Ectodermal cell (in vitro differentiated cells): ENCODE measurements at regions not wholly inside any gene's neighbourhood (a gene's known extent, or its start where the extent isn't known, plus 50 kb on each side); places are given as distances from the start of the nearest gene placed in this dataset.

Experiments
- H3K27ac ChIP-seq: 2 replicates; pipeline ENCODE4 v1.7.0; 2013; ENCODE audit warnings: mild to moderate bottlenecking, low read depth, low read length; ENCODE audit not compliant: insufficient read depth, poor library complexity, severe bottlenecking
- H3K27me3 ChIP-seq: 2 replicates; pipeline ENCODE4 v1.7.0; 2013; ENCODE audit warnings: mild to moderate bottlenecking, low read length; ENCODE audit not compliant: insufficient read depth, control insufficient read depth, poor library complexity, severe bottlenecking
- H3K36me3 ChIP-seq: one replicate; pipeline ENCODE4 v1.7.0; 2013; ENCODE audit warnings: low read length; ENCODE audit not compliant: control insufficient read depth, insufficient read depth
- H3K4me1 ChIP-seq: one replicate; pipeline ENCODE4 v1.7.0; 2013; ENCODE audit warnings: low read length; ENCODE audit not compliant: control insufficient read depth, insufficient read depth
- H3K4me3 ChIP-seq: 2 replicates; pipeline ENCODE4 v1.7.0; 2013; ENCODE audit warnings: low read depth, low read length, control low read depth; ENCODE audit not compliant: insufficient read depth
- H3K9me3 ChIP-seq: 2 replicates; pipeline ENCODE4 v1.7.0; 2013; ENCODE audit warnings: mild to moderate bottlenecking, low read length, moderate library complexity; ENCODE audit not compliant: control insufficient read depth
- WGBS, 2 experiments: methylation state at CpG; one replicate each; pipeline ENCODE4 v1.1.7; 2013; ENCODE audit warnings: missing lambda C conversion rate in 2 of 2; 5-methylcytosine and 5-hydroxymethylcytosine counted together

DNA sequence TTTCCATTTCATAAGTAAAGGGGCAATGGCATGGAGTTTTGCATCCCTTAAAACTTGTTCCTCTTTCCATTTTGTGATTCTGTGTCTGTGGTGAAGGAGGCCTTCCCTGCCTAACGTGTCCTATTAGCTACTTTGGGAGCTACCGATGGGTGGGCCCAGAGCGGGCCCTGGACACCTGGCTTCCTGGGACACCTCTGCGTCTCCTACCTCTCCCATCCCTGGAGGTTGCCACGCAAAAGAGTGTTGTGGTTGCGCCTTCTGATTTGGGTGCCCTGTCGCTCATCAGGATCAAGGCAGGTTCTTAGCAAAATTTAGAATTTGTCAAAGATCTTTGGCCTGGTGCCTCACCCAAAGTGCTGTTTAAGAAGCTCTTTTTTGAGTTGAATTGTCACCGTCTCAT is 116.4 kb upstream of the CACNA1E start:
- no peak overlapping the region for H3K4me3 ChIP-seq
- H3K4me1 ChIP-seq = no peaks in the 10 kb centered on the region
- no peaks in the 10 kb centered on the region for H3K27me3 ChIP-seq
- H3K27ac ChIP-seq = no peak overlapping the region
- H3K36me3 ChIP-seq = no peaks in the 10 kb centered on the region
- WGBS, 2 experiments = 94 to 95% methylated on average over 8 of the region's 8 CpGs
- H3K9me3 ChIP-seq = no peaks in the 10 kb centered on the region

GRCh38 chr1:181369416-181369815 is 113.9 kb upstream of the CACNA1E start:
- 93% methylated on average over 4 of the region's 4 CpGs for WGBS, 2 experiments
- no peaks in the 10 kb centered on the region for H3K27me3 ChIP-seq
- H3K27ac ChIP-seq = no peak overlapping the region
- H3K4me1 ChIP-seq = no peaks in the 10 kb centered on the region
- no peaks in the 10 kb centered on the region for H3K9me3 ChIP-seq
- H3K4me3 ChIP-seq = no peak overlapping the region
- no peaks in the 10 kb centered on the region for H3K36me3 ChIP-seq

DNA sequence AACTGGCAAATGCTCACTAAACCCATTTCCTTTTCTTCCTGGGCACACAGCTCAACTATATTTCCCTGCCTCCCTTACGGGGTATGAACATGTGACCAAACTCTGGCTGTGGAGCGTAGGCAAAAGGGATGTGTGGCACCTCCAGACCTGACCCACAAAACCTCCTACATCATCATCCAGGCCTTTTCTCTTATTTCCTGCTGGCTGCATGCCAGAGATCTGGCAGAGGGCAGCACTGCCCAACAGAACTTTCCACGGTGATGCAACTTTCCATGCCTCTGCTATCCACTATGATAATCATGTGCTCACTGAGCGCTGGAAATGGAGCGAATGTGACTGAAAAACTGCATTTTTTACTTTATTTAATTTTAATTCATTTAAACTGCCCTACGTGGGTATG is 99.6 kb upstream of the CACNA1E start:
- 93 to 94% methylated on average over 6 of the region's 6 CpGs for WGBS, 2 experiments

DNA sequence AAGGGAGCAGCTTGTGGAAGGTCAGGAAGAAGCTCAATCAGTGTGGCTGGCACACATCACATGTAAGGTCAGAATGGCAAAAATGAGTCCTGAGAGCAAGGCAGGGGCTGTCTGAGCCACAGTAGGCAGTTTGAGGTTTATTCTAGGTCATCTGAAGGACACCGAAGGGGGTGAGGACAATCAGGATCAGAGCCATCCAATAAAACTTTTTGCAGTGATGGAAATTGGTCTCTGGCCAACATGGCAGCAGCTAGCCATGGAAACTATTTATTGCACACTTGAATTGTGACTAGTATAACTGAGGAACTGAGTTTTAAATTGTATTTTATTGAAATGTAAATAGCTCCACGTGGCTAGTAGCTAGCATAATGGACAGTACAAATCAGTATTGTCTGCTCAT is 97.0 kb upstream of the CACNA1E start:
- Histone ChIP-seq H3K4me1 (no peaks in the 10 kb centered on the region), H3K4me3 (no peak overlapping the region), H3K27ac (no peak overlapping the region), H3K36me3 (no peaks in the 10 kb centered on the region), H3K9me3 (no peaks in the 10 kb centered on the region), H3K27me3 (no peaks in the 10 kb centered on the region)
- 75 to 80% methylated on average over 2 of the region's 2 CpGs for WGBS, 2 experiments

More for the DNA sequence above, 99.6 kb upstream of the CACNA1E start:
- no peaks in the 10 kb centered on the region for H3K27me3 ChIP-seq
- H3K36me3 ChIP-seq = no peaks in the 10 kb centered on the region
- H3K9me3 ChIP-seq = no peaks in the 10 kb centered on the region
- no peak overlapping the region for H3K27ac ChIP-seq
- no peaks in the 10 kb centered on the region for H3K4me1 ChIP-seq
- H3K4me3 ChIP-seq = no peak overlapping the region

DNA sequence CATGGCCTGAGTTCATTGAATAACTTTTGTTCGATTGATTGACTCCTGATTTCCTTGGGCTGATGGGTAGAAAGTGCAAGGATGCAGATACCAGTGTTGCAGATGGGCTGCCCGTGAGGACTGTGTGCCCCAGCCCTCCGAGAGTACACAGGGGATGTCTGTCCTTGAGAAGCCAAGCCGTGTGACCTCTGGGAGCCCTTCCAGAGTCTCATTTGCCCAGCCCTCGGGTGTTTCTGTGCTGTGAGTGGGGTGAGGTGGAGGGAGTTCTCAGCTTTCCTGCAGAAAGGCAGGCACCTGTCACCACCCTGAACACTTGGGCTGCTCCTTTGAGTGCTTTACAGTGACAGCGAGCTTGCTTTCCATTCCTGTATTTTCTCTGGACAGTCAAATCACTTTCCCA is 96.4 kb upstream of the CACNA1E start:
- no peaks in the 10 kb centered on the region for H3K36me3 ChIP-seq
- peaks cover 5% of the 10 kb centered on the region for H3K4me1 ChIP-seq
- WGBS, 2 experiments = 93% methylated on average over 6 of the region's 6 CpGs
- no peaks in the 10 kb centered on the region for H3K27me3 ChIP-seq
- no peak overlapping the region for H3K4me3 ChIP-seq
- no peak overlapping the region for H3K27ac ChIP-seq
- H3K9me3 ChIP-seq = no peaks in the 10 kb centered on the region

- Histone ChIP-seq H3K4me1 (peaks cover 5% of the 10 kb centered on the region), H3K9me3 (no peaks in the 10 kb centered on the region), H3K36me3 (no peaks in the 10 kb centered on the region), H3K27ac (no peak overlapping the region), H3K4me3 (no peak overlapping the region), H3K27me3 (no peaks in the 10 kb centered on the region)
- 93 to 96% methylated on average over 4 of the region's 4 CpGs for WGBS, 2 experiments
These were observed 95.6 kb upstream of the CACNA1E start for GRCh38 chr1:181387702-181388101.

GRCh38 chr1:181390410-181391077 is 92.8 kb upstream of the CACNA1E start:
- Histone ChIP-seq H3K36me3 (no peaks in the 10 kb centered on the region), H3K27ac (no peak overlapping the region), H3K27me3 (no peaks in the 10 kb centered on the region), H3K4me3 (no peak overlapping the region), H3K4me1 (peaks cover 5% of the 10 kb centered on the region), H3K9me3 (no peaks in the 10 kb centered on the region)
- WGBS, 2 experiments = 87 to 93% methylated on average over 8 of the region's 8 CpGs

GRCh38 chr1:181391301-181391900 is 91.9 kb upstream of the CACNA1E start:
- Histone ChIP-seq H3K36me3 (no peaks in the 10 kb centered on the region), H3K4me1 (peaks cover 5% of the 10 kb centered on the region), H3K27me3 (no peaks in the 10 kb centered on the region), H3K4me3 (no peak overlapping the region), H3K27ac (no peak overlapping the region), H3K9me3 (no peaks in the 10 kb centered on the region)
- 64 to 74% methylated on average over 5 of the region's 5 CpGs for WGBS, 2 experiments

DNA sequence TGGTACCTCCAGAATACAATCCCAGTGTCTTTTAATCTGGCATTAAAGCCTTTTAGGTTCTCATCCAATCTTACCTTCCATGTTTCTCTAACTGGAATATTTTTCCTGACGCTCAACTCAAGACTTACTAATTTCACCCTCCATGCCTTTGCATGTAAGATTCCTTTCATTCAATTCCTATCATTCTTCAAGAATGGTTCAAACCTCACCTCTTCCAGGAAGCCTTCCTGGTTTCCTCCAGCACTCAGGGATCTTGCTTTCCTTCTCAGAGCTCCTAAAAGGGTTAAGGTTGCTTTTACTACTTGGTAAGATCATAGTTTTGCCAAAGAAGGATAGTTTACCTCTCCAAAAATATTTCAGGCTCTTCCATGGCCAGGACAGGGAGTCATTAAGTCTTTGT is 91.2 kb upstream of the CACNA1E start:
- 94 to 95% methylated on average over 1 of the region's 1 CpG for WGBS, 2 experiments
- Histone ChIP-seq H3K4me1 (peaks cover 5% of the 10 kb centered on the region), H3K27ac (no peak overlapping the region), H3K9me3 (no peaks in the 10 kb centered on the region), H3K27me3 (no peaks in the 10 kb centered on the region), H3K36me3 (no peaks in the 10 kb centered on the region), H3K4me3 (no peak overlapping the region)

DNA sequence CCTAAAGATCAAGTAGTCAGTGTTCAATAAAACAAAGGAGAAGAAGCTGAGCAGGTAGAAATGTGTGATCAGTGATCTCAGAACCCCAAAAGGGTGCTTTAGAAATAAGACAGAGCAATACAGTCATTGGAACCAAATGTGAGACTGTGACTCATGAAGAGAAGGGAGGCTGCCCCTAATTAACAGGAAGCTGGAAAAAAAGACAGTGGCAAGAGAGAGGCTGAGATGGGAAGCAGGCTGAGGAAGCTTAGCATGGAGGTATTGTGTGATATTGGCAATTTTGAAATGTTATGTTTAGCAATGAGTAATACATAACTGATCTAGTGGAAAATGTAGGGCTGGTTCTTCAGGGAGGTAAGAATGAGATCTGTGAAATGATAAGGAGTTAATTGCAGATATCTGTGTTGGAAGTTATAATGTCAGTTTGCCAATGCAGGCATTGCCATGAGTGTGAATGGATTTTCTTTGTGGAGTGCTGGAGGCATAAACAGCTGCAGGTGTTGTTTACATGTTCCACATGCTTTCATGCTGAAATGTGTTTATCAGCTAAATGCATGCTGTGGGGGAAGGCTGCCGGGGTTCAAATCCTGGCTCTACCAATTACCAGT is 90.6 kb upstream of the CACNA1E start:
- H3K36me3 ChIP-seq = no peaks in the 10 kb centered on the region
- H3K27ac ChIP-seq = no peak overlapping the region
- peaks cover 6% of the 10 kb centered on the region for H3K4me1 ChIP-seq
- H3K9me3 ChIP-seq = no peaks in the 10 kb centered on the region
- WGBS, 2 experiments = 86 to 100% methylated on average over 1 of the region's 1 CpG
- H3K27me3 ChIP-seq = no peaks in the 10 kb centered on the region
- no peak overlapping the region for H3K4me3 ChIP-seq
